Activated CD4-positive, alpha-beta T cell treated with anti-CD3 and anti-CD28 coated beads, Interleukin-2, amount 50 U/mL, for 24 hours (primary cell): ENCODE measurements at regions not wholly inside any gene's neighbourhood (a gene's known extent, or its start where the extent isn't known, plus 50 kb on each side); places are given as distances from the start of the nearest gene placed in this dataset.

Experiments
- DNase-seq, 2 donors: peaks; one replicate each; pipeline ENCODE4 v3.0.0-alpha.2; 2020; ENCODE audit warnings: low read depth in 1 of 2, low spot score in 1 of 2

GRCh38 chr15:69992348-69992747 is 105.4 kb downstream of the TLE3 start:
- DNase-seq, result no peak

GRCh38 chr15:69994429-69995205 is 103.1 kb downstream of the TLE3 start:
- no peak for DNase-seq

GRCh38 chr15:69996321-69997160 is 101.2 kb downstream of the TLE3 start:
- DNase-seq, result no peak

- no peak for DNase-seq
These were observed 100.6 kb downstream of the TLE3 start for GRCh38 chr15:69997161-69997485.
